ENCODE measurements at regions not wholly inside any gene's neighbourhood (a gene's known extent, or its start where the extent isn't known, plus 50 kb on each side); places are given as distances from the start of the nearest gene placed in this dataset.
"Not testable (repeated sequence)": the region's sequence is repeated elsewhere in the genome, so short reads cannot be mapped to it uniquely, and the experiment has no call there.

- no peaks in the 10 kb centered on the region for H3K9me3 ChIP-seq
- WGBS (ENCODE audit: insufficient coverage, low coverage, low lambda C conversion rate, missing lambda C conversion rate) = 19% methylated on average over 5 of the region's 5 CpGs
- intact Hi-C loops (cut with DNase I) = no loop called here
- TF ChIP-seq CTCF (IDR thresholded peaks at IDR 0.05) = no peak
- no peaks in the 10 kb centered on the region for H3K36me3 ChIP-seq
- DNase-seq (no peak), ATAC-seq (no peak)
- no peaks in the 10 kb centered on the region for H3K4me1 ChIP-seq
- no peak overlapping the region for H3K27ac ChIP-seq
- H3K4me3 ChIP-seq = no peak overlapping the region
- H3K27me3 ChIP-seq = no peaks in the 10 kb centered on the region
Observed at GRCh38 chr19:20444202-20444885, 121.2 kb downstream of the ZNF737 start.

GRCh38 chr19:20432266-20432842 is 133.2 kb downstream of the ZNF737 start:
- ATAC-seq; H3K27ac ChIP-seq; H3K36me3 ChIP-seq; DNase-seq; H3K27me3 ChIP-seq; H3K4me1 ChIP-seq; H3K4me3 ChIP-seq; H3K9me3 ChIP-seq; intact Hi-C loops (cut with DNase I): not testable (repeated sequence)
- WGBS (ENCODE audit: insufficient coverage, low coverage, low lambda C conversion rate, missing lambda C conversion rate) = 61% methylated on average over 4 of the region's 4 CpGs

GRCh38 chr19:20431826-20432225 is 133.8 kb downstream of the ZNF737 start:
- H3K27ac ChIP-seq = no peak overlapping the region
- TF ChIP-seq POLR2A (IDR thresholded peaks at IDR 0.05) (no peak), CTCF (IDR thresholded peaks at IDR 0.05) (no peak)
- WGBS (ENCODE audit: insufficient coverage, low coverage, low lambda C conversion rate, missing lambda C conversion rate) = 63% methylated on average over 5 of the region's 5 CpGs
- no peak overlapping the region for H3K4me3 ChIP-seq
- H3K4me1 ChIP-seq = no peaks in the 10 kb centered on the region
- no peaks in the 10 kb centered on the region for H3K9me3 ChIP-seq
- H3K36me3 ChIP-seq = no peaks in the 10 kb centered on the region
- H3K27me3 ChIP-seq = no peaks in the 10 kb centered on the region
- DNase-seq (no peak), ATAC-seq (no peak)
- intact Hi-C loops (cut with DNase I) = no loop called here

GRCh38 chr19:20423381-20424197 is 142.0 kb downstream of the ZNF737 start:
- 16% methylated on average over 44 of the region's 44 CpGs for WGBS (ENCODE audit: insufficient coverage, low coverage, low lambda C conversion rate, missing lambda C conversion rate)
- intact Hi-C loops (cut with DNase I) = no loop called here
- DNase-seq = peak; percentile 41 to 56 (median 45)

More at GRCh38 chr19:20423381-20424197, 142.0 kb downstream of the ZNF737 start:
- TF ChIP-seq POLR2A (IDR thresholded peaks at IDR 0.05) = no peak
- TF ChIP-seq CTCF (IDR thresholded peaks at IDR 0.05) = no peak
- Histone ChIP-seq H3K27ac (peak overlapping the region; percentile 26 to 73 (median 61)), H3K27me3 (no peaks in the 10 kb centered on the region), H3K4me1 (no peaks in the 10 kb centered on the region), H3K9me3 (no peaks in the 10 kb centered on the region), H3K4me3 (peak overlapping the region; percentile 35 to 50 (median 47)), H3K36me3 (no peaks in the 10 kb centered on the region)
- peak; percentile 52 to 69 (median 62) for ATAC-seq

All from right lobe of liver (tissue), 6 donors.